Stimulated activated CD8-positive, alpha-beta memory T cell treated with anti-CD3 and anti-CD28 coated beads, Interleukin-12 subunit alpha, Interleukin-12 subunit beta, amount 100 ng/mL, for 4 hours (primary cell): ENCODE measurements at regions not wholly inside any gene's neighbourhood (a gene's known extent, or its start where the extent isn't known, plus 50 kb on each side); places are given as distances from the start of the nearest gene placed in this dataset.
"Not testable (repeated sequence)": the region's sequence is repeated elsewhere in the genome, so short reads cannot be mapped to it uniquely, and the experiment has no call there.

Experiments used
- DNase-seq: peaks from one replicate; pipeline ENCODE4 v3.0.0-alpha.2; 2020; ENCODE audit warnings: low read depth

DNA sequence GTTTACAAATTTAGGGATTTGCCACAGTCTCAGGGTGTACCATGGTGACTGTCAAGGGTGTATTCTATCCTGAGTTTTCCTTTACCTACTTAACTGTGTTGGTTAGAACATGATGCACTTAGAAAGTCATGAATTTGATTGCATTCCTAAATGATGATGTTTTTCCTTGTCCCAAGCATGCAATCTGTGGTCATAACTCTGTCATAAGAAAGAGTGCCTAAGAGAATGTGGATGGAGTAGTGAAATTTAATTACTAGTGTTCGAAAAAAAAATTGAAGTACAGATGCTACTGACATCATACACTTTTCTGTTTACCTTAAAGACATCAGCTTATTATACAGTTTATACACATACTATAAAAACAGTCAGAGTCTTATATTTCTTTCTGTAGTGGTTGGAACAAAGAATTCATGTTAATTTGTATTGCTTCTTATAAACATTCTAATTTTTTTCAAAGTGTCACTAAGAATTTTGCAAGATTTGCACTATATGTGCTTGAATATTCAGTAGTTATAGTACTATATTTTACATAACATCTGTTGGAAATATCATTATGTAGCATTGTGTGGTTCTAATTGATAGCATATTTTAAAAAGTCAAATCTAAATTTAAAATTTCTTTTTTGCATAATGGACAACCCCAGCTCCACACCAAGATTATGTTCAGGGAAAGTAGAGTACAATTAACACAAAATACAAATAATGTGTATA lies 231.3 kb upstream of the KCNMB2 start:
- DNase-seq, result no peak

DNA sequence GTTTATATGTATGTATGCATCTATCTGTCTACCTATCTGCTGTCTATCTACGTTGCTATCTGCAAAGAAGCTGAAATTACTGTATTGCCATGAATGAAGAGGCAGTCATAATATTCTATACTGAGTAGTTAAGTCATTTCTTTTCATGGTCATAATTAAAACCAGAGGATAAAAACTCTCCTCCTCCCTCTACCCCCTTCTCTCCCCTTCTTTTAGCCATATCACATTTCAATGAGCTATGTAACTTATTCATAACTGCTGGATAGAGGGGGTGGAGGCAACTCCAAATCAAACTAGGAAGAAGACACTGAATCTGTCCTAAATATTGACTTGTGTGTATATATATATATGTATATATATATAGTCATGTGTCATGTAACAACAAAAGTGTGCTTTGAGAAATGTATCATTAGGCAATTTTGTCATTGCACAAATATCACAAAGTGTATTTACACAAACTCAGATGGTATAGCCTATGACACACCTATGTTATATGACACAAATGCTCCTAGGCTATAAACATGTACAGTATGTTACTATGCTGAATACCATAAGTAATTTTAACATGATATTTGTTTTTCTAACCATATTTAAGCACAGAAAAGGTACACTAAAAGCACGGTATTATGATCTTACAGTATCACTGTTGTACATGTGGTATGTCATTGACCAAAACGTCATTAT lies 229.7 kb upstream of the KCNMB2 start:
- DNase-seq, result no peak

GRCh38 chr3:178308771-178309170 lies 227.5 kb upstream of the KCNMB2 start:
- DNase-seq, result no peak

DNA sequence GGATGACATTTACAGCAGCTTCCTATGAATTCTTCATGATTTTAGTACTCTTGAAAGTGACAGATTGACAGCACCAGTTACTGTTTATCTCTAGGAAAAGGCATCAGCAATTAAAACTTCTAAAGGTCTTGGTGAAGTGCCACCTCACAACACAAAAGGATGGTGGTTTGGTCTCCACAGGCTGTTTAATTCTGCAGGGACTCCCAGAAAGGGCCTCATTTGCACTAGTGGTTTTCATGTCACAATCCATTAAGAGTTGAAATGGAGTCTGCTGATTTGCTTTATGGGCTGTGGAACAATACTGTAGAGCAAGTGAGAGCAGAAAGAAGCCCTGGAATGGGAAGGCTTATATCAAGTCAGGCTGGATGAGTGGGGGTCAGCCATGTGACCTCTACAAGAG lies 225.3 kb upstream of the KCNMB2 start:
- no peak for DNase-seq

- no peak for DNase-seq
Observed at GRCh38 chr3:178313716-178314115, 222.5 kb upstream of the KCNMB2 start.

- DNase-seq, result no peak
Observed at GRCh38 chr3:178318340-178318739, 217.9 kb upstream of the KCNMB2 start.

DNA sequence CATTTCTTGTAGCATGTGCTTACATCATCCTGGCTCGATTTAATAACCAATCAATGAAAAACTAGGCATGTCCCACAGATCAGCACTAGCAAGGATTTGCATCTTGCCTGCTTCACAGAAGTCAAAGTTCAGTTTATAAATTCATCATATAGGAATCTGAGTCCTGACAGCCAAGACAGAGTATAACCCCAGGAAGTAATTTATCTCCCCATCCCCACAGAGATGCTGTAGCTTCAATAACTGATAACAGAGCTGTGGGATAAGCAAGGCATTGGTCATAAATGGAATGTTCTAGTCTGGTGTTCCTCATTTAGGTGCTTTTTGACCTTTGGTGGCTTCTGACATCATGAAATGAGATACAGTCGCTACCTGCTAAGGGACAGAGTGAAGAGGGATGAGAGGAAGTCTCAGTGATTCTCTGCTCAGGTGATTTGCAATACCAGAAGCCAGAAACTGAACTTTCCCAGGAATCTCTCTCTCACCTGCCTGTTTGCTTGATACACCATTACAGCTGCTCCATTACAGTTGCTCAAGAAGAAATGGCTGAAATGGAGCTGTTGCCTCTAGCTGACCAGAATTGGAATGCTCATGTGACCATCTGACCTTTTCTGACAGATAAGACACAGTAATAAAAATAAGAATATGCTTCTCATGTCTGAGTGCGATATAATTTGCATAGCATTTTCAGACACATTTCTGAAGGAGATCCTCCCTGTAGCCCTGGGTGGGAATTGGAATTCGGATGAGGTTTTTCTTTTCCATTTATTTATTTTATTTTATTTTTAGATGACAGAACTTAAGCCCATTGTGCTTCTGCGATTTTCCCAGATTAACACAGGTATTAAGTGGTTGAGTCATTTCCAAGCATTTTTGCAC lies 217.1 kb upstream of the KCNMB2 start:
- no peak for DNase-seq

DNA sequence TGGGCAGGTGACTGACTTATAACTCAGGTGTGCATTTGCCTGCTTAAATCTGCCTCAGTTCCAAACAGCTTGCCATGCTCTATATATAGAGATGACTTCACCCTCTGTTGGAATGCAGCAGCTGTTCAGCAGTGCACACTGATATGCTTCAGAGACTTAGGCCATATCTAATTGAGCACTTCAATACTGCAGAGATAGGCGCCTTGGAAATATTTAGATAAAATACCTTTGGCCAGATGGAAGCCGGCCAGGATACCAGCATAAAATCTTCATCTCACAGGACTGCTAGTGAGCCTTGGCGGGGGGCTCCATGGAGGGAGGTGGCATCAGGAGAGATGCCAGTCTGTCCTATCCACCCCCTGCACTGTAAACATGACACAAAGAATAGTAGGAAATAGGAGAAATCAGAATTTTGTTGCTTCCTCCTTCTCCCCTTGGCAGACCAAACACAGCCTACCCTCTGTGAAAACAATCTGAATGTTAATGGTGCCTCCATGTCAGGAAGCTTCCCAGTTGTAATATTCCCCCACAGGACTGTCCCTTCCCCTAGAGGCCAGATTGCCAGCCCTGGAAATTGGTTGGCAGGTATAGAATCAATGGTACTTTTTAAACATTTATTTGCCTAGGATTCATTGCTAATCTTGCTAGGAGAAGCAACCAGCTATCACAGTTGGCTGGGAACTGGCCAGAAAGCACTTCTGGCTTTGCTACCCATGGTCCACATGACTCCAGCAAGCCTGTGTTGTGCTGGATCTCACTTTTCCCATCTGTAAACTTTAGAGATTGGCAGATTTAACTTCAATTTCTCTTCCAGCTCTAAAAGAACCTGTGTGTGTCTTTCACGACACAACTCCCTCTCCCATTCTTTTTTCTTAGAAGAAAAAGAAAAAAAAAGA lies 215.5 kb upstream of the KCNMB2 start:
- DNase-seq, result no peak

DNA sequence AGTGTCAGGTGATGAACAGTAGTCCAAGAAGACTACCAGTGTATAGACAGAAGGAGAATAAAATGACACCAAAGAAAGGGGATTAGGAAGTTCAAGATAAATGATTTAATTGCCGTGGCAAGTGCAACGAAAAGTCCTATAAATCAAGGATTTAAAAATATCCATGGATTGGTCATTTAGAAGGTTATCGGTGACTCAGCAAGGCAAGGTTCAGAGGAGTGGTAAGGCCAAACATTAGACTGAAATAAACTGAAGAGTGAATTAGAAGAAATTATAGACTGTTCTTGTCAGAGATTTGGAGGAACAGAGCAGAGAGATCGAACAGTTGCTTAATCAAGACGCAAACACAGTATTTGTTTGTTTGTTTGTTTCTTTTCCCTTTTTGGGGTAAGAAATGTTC lies 211.9 kb upstream of the KCNMB2 start:
- no peak for DNase-seq

GRCh38 chr3:178325330-178325729 lies 210.9 kb upstream of the KCNMB2 start:
- no peak for DNase-seq

DNA sequence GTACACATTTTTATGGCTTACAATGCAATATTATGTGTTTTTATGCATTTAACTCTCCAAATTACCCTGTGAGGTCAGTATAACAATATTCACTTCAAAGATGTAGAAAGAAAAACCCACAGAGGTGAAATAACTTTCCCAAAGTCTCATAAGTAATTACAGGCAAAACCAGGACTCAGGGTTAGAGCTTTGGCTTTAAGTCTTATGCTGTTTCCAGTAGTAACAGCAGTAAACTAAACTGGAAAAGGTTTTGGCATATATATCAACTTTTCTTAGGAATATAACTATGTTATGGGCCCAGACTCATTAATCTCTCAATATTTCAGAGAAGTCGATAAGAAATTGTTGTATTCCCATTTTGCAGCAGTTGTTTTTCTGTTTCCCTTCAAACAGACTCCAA lies 206.3 kb upstream of the KCNMB2 start:
- DNase-seq, result no peak

GRCh38 chr3:178334239-178334638 lies 202.0 kb upstream of the KCNMB2 start:
- DNase-seq, result no peak

DNA sequence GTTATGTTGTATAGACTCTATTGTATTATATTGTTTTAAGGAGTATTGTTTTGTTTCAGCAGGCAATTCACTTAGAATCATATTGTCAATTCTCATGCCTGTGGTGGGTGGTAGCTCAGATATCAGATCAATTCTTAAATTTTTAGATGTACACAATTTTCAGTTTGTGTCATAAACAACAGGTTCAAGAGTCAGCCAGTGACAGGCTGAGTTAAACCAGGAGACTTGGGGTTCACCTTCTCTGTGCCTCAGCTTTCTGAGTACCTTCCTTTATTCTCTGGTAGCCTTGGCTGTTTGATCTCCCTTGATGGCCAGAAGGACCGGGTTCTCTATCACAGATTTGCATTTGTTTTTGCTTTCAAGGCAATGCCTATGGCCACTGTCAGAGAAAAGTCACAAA lies 199.9 kb upstream of the KCNMB2 start:
- no peak for DNase-seq

GRCh38 chr3:178340506-178340905 lies 195.7 kb upstream of the KCNMB2 start:
- DNase-seq, result no peak

GRCh38 chr3:178341636-178342035 lies 194.6 kb upstream of the KCNMB2 start:
- no peak for DNase-seq

DNA sequence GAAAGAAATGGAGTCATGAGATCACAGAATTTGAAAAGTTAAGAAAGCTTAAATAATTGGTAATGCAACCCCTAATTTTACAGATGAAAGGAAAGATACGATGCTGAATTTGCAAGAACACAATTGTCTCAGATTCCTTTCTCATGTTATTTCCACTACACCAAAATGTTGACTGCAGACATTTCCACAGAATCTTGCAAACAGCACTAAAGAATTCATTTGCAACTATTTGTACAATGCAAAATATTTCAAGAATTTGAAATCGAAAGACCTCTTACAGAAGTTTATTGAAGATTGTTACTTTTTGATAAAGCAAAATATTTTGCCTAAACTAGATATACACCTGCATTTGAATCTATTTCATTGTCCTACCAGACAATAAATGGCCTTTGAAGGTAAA lies 194.1 kb upstream of the KCNMB2 start:
- no peak for DNase-seq

- no peak for DNase-seq
Observed at GRCh38 chr3:178343433-178344038, 192.7 kb upstream of the KCNMB2 start.

DNA sequence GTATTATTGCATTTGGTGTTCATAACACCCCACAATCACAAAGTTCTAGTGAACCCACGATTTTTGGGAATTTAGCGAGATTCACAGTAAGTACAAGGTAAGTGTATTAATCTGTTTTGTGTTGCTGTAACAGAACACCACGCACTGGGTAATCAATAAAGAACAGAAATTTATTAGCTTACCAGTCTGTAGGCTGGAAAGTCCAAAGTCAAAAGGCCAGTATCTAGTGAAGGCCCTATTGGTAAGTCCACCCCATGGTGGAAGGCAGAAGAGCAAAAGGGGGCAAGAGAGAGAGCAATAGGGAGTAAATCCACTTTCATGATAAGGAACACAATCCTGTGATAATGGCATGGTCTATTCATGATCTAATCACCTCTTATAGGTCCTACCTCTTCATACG lies 190.3 kb upstream of the KCNMB2 start:
- DNase-seq, result no peak

DNA sequence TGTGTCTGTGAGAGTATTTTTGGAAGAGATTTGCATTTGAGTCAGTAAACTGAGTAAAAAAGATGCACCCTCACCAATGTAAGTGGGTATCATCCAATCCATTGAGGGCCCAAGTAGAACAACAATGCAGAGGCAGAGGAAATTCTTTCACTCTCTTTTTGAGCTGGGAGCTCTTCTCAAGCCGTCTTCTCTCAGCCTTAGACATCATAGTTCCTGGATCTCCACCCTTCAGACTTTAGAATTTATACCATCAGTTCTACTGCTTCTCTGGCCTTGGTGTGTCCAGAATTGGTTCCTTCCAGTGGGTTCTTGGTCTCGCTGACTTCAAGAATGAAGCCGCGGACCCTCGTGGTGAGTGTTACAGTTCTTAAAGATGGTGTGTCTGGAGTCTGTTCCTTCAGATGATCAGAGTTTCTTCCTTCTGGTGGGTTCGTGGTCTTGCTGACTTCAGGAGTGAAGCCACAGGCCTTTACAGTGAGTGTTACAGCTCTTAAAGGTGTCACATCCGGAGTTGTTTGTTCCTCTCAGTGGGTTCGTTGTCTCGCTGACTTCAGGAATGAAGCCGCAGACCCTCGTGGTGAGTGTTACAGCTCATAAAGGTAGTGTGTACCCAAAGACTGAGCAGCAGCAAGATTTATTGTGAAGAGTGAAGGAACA lies 187.5 kb upstream of the KCNMB2 start:
- DNase-seq, result not testable (repeated sequence)

DNA sequence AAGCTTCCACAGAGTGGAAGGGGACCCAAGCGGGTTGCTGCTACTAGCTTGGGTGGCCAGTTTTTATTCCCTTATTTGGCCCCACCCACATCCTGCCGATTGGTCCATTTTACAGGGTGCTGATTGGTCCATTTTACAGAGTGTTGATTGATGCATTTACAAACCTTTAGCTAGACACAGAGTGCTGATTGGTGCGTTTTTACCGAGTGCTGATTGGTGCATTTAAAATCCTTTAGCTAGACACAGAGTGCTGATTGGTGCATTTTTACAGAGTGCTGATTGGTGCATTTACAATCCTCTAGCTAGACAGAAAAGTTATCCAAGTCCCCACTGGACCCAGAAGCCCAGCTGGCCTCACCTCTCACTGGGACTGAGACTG lies 187.0 kb upstream of the KCNMB2 start:
- not testable (repeated sequence) for DNase-seq

GRCh38 chr3:178350763-178351162 lies 185.5 kb upstream of the KCNMB2 start:
- no peak for DNase-seq
